ENCODE measurements at regions not wholly inside any gene's neighbourhood (a gene's known extent, or its start where the extent isn't known, plus 50 kb on each side); places are given as distances from the start of the nearest gene placed in this dataset.

DNA sequence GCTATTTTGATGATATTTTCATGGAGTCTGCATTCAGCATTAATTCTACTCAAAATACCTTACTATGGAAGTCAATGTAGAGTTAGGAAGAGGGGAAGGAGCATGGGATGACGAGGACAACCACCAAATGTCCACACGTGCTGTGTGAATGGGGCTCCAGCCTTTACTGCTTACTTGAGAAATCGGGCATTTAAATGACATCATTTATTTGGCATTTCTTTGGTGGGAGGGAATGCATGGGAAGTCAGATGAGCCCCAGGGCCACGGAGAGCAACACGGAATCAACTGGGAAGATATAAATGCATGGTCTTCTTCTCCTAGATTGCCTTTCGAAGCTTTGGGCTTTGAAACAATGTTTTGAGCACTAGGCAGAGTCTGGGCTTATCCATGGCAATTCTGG lies 458.5 kb upstream of the KLF4 start:
- H3K27me3 ChIP-seq (ENCODE audit: control insufficient read depth in 2 of 2, insufficient read depth in 2 of 2, low read length in 2 of 2) = no peaks in the 10 kb centered on the region
- peak overlapping the region; percentile 0 to 68 for H3K27ac ChIP-seq (ENCODE audit: low read depth in 1 of 2, low read length in 2 of 2)
- Mint-ChIP-seq H3K4me1 (peaks cover 41% of the 10 kb centered on the region), H3K27ac (peak overlapping the region in 6 of 7 donors; percentile 78 to 93 (median 85)), H3K4me3 (no peak overlapping the region), H3K9me3 (peaks cover 7 to 10% (median 8%) of the 10 kb centered on the region in 7 donors), H3K27me3 (ENCODE audit: low read depth in 3 of 3) (peaks cover 0 to 2% (median 0%) of the 10 kb centered on the region in 3 donors), H3K36me3 (peaks cover 11 to 13% of the 10 kb centered on the region in 2 donors)
- 100% methylated on average over 2 of the region's 6 CpGs for WGBS (ENCODE audit: insufficient coverage)
- intact Hi-C loops (cut with micrococcal nuclease) = loop anchor here in 1 of 2 donors (5.0 kb wide), 3 partner anchors 39 to 196 kb away; no protein-coding TSS in a partner anchor
- no peak overlapping the region for H2AFZ ChIP-seq (ENCODE audit: insufficient read depth, low read depth, low read length, poor library complexity, severe bottlenecking)
- TF ChIP-seq, protein P1, sequence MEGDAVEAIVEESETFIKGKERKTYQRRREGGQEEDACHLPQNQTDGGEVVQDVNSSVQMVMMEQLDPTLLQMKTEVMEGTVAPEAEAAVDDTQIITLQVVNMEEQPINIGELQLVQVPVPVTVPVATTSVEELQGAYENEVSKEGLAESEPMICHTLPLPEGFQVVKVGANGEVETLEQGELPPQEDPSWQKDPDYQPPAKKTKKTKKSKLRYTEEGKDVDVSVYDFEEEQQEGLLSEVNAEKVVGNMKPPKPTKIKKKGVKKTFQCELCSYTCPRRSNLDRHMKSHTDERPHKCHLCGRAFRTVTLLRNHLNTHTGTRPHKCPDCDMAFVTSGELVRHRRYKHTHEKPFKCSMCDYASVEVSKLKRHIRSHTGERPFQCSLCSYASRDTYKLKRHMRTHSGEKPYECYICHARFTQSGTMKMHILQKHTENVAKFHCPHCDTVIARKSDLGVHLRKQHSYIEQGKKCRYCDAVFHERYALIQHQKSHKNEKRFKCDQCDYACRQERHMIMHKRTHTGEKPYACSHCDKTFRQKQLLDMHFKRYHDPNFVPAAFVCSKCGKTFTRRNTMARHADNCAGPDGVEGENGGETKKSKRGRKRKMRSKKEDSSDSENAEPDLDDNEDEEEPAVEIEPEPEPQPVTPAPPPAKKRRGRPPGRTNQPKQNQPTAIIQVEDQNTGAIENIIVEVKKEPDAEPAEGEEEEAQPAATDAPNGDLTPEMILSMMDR (IDR thresholded peaks at IDR 0.05) = no peak
- H3K79me2 ChIP-seq (ENCODE audit: insufficient read depth, low read length) = no peaks in the 10 kb centered on the region
- H3K4me2 ChIP-seq (replicated peaks; ENCODE audit: extremely low read depth, low read length, poor library complexity, severe bottlenecking) = no peak overlapping the region
- peaks cover 34 to 35% of the 10 kb centered on the region in 2 donors for H3K4me1 ChIP-seq (ENCODE audit: control insufficient read depth in 1 of 2, insufficient read depth in 2 of 2, low read length in 2 of 2)
- H3K9ac ChIP-seq (ENCODE audit: insufficient read depth, low read length, poor library complexity, severe bottlenecking) = no peak overlapping the region
- peaks cover 0 to 6% of the 10 kb centered on the region in 2 donors for H3K36me3 ChIP-seq (replicated peaks in 1 of 2; ENCODE audit: control insufficient read depth in 1 of 2, insufficient read depth in 2 of 2, low read length in 2 of 2)
- no peak for DNase-seq
- no peak overlapping the region for H3K4me3 ChIP-seq (replicated peaks in 1 of 3; ENCODE audit: low read depth in 2 of 3, low read length in 3 of 3)
- H4K20me1 ChIP-seq (ENCODE audit: insufficient read depth, low read length) = no peaks in the 10 kb centered on the region
- peaks cover 7 to 8% of the 10 kb centered on the region in 2 donors for H3K9me3 ChIP-seq (replicated peaks in 1 of 2; ENCODE audit: control insufficient read depth in 1 of 2, insufficient read depth in 1 of 2, low read length in 2 of 2)

DNA sequence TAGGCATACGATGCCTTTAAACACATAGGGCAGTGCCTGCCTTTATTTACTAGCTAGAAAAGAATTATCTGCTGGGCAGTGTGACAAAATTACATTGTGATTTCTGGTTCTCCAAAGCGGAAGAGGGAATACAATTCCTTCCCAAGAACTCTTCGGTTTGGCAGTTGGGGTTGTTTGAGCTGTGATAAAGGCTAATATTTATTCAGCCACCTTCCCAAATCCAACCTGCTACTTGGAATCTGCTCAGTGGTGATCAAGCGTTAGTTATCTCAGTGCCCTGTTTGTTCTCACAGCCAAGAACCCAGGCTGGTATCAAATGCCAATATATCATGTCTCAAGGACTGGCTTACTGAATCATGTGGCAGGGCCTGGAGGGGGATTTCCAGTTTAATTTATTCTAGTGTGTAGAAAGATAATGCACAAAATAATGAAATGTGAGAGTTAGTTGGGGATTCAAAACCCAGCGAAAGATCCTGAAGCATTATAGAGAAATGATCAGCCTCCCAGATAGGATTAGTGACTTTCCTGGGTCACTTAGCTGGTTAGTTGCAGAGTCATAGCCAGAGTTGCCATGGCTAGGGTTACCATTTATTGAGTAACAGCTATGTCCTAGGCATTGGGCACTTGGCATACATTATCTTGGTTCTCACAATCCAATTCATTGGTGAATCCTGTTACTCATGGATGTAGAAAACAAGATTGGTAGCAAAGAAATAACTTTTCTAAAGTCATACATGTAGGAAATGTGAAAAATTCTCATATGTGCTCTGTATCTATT lies 457.0 kb upstream of the KLF4 start:
- H3K36me3 ChIP-seq (replicated peaks in 1 of 2; ENCODE audit: control insufficient read depth in 1 of 2, insufficient read depth in 2 of 2, low read length in 2 of 2) = peaks cover 0 to 4% of the 10 kb centered on the region in 2 donors
- Mint-ChIP-seq H3K4me1 (peaks cover 50% of the 10 kb centered on the region), H3K9me3 (peaks cover 1 to 4% (median 3%) of the 10 kb centered on the region in 7 donors), H3K36me3 (peaks cover 5 to 7% of the 10 kb centered on the region in 2 donors), H3K27ac (peak overlapping the region in 5 of 7 donors; percentile 48 to 91 (median 82)), H3K4me3 (no peak overlapping the region), H3K27me3 (ENCODE audit: low read depth in 3 of 3) (peaks cover 0 to 2% (median 0%) of the 10 kb centered on the region in 3 donors)
- intact Hi-C loops (cut with micrococcal nuclease) = loop anchor here in 1 of 2 donors (5.0 kb wide), 3 partner anchors 41 to 194 kb away; no protein-coding TSS in a partner anchor
- peak overlapping the region in 1 of 2 donors; percentile 38 for H3K27ac ChIP-seq (ENCODE audit: low read depth in 1 of 2, low read length in 2 of 2)
- TF ChIP-seq, protein P1 (IDR thresholded peaks at IDR 0.05) = no peak
- H4K20me1 ChIP-seq (ENCODE audit: insufficient read depth, low read length) = no peaks in the 10 kb centered on the region
- H3K9ac ChIP-seq (ENCODE audit: insufficient read depth, low read length, poor library complexity, severe bottlenecking) = no peak overlapping the region
- H3K4me3 ChIP-seq (replicated peaks in 1 of 3; ENCODE audit: low read depth in 2 of 3, low read length in 3 of 3) = no peak overlapping the region
- no peak overlapping the region for H3K4me2 ChIP-seq (replicated peaks; ENCODE audit: extremely low read depth, low read length, poor library complexity, severe bottlenecking)
- peaks cover 35 to 39% of the 10 kb centered on the region in 2 donors for H3K4me1 ChIP-seq (ENCODE audit: control insufficient read depth in 1 of 2, insufficient read depth in 2 of 2, low read length in 2 of 2)
- H3K79me2 ChIP-seq (ENCODE audit: insufficient read depth, low read length) = no peaks in the 10 kb centered on the region
- 100% methylated on average over 2 of the region's 5 CpGs for WGBS (ENCODE audit: insufficient coverage)
- peaks cover 2 to 3% of the 10 kb centered on the region in 2 donors for H3K9me3 ChIP-seq (replicated peaks in 1 of 2; ENCODE audit: control insufficient read depth in 1 of 2, insufficient read depth in 1 of 2, low read length in 2 of 2)
- peak in 2 of 3 donors; percentile 34 to 77 for DNase-seq
- H3K27me3 ChIP-seq (ENCODE audit: control insufficient read depth in 2 of 2, insufficient read depth in 2 of 2, low read length in 2 of 2) = no peaks in the 10 kb centered on the region
- H2AFZ ChIP-seq (ENCODE audit: insufficient read depth, low read depth, low read length, poor library complexity, severe bottlenecking) = no peak overlapping the region

Data from CD14-positive monocyte (primary cell).